ENCODE measurements at regions not wholly inside any gene's neighbourhood (a gene's known extent, or its start where the extent isn't known, plus 50 kb on each side); places are given as distances from the start of the nearest gene placed in this dataset.
"Not testable (repeated sequence)": the region's sequence is repeated elsewhere in the genome, so short reads cannot be mapped to it uniquely, and the experiment has no call there.

DNA sequence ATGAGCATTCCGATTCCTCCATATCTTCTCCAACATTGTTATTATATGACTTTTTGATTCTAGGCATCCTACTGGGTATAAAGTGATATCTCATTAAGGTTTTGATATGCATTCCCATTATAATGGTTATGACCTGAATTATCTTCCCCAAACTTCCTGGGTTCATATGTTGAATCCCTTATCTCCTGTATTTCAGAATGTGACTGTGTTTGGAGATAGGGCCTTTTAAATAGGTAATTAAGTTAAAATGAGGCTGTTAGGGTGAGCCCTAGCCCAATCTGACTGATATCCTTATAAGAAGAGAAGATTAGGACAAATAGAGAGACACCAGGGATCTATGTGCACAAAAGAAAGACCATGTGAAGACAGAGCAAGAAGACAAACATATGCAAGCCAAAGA, 96.9 kb upstream of the PMCH start:
- FAIRE-seq: no peak
- DNase-seq (ENCODE audit: insufficient read length): no peak
- no peak for TF ChIP-seq POLR2A (IDR thresholded peaks at IDR 0.05; ENCODE audit: low read depth, low read length)
- TF ChIP-seq POLR2AphosphoS5 (IDR thresholded peaks at IDR 0.05; ENCODE audit: low read depth, low read length): no peak
- TF ChIP-seq TAF1 (IDR thresholded peaks at IDR 0.05; ENCODE audit: borderline replicate concordance, low read depth, low read length): no peak

DNA sequence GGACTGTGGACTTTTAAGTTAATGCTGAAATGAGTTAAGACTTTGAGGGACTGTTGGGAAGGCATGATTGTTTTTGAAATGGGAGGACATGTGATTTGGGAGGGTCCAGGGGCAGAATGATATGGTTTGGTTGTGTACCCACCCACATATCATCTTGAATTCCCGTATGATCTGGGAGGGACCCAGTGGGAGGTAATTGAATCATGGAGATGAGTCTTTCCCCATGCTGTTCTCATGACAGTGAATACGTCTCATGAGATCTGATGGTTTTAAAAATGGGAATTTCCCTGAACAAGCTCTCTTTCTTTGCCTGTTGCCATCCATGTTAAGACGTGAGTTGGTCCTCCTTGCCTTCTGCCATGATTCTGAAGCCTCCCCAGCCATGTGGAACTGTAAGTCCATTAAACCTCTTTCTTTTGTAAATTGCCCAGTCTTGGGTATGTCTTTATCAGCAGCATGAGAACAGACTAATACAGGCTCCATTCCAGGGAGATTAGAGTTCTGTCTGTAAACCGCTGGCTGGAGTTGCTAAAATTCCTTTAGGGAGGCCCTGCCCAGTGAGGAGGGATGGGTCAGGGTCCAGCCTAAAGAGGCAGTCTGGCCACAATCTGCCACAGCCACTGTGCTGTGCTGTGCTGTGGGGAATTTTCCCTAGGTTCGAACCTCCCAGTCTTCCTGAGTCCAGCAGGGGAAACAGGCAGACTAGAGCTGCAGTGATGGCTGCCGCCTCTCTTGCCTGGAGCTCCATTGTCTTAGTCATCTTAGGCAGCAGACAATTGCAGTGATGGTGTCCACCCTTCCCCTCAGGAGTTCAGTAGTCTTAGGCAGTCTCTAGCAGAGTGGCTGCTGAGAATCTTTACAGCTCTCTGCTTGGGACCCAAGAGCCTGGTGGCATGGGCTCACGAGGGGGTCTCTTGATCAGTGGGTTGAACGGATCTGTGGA, 94.1 kb upstream of the PMCH start:
- not testable (repeated sequence) for FAIRE-seq

DNA sequence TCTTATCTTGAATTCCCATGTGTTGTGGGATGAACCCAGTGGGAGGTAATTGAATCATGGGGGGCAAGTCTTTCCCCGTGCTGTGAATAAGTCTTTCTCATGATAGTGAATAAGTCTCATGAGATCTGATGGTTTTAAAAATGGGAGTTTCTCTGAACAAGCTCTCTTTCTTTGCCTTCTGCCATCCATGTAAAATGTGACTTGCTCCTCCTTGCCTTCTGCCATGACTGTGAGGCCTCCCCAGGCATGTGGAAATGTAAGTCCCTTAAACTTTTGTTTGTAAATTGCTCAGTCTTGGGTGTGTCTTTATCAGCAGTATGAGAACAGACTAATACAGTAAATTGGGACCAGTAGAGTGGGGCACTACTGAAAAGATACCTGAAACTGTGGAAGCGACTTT, 92.1 kb upstream of the PMCH start:
- FAIRE-seq; DNase-seq (ENCODE audit: insufficient read length): not testable (repeated sequence)

More for the DNA sequence above, 94.1 kb upstream of the PMCH start:
- DNase-seq (ENCODE audit: insufficient read length): not testable (repeated sequence)

DNA sequence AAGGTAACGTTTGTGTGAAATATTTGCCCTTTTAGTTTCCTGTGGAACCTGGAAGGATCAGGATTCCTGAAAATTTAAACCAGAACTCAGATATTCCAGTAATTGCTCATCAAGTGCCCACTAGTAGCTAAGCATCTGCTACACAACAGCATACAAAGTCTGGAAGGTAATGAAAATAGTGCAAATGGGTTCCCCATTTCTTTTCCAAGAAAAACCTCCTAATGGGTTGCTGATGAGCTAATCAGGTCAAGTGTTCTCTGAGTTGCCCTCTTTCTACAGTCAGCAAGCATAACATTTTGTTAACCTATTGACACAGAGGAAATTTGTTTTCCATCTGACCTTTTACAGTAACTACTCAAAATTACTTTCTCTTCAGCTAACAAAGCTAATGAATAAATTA, 83.6 kb upstream of the PMCH start:
- TF ChIP-seq TAF1 (IDR thresholded peaks at IDR 0.05; ENCODE audit: borderline replicate concordance, low read depth, low read length): no peak
- no peak for TF ChIP-seq POLR2AphosphoS5 (IDR thresholded peaks at IDR 0.05; ENCODE audit: low read depth, low read length)
- TF ChIP-seq POLR2A (IDR thresholded peaks at IDR 0.05; ENCODE audit: low read depth, low read length): no peak
- no peak for DNase-seq (ENCODE audit: insufficient read length)
- FAIRE-seq: no peak

DNA sequence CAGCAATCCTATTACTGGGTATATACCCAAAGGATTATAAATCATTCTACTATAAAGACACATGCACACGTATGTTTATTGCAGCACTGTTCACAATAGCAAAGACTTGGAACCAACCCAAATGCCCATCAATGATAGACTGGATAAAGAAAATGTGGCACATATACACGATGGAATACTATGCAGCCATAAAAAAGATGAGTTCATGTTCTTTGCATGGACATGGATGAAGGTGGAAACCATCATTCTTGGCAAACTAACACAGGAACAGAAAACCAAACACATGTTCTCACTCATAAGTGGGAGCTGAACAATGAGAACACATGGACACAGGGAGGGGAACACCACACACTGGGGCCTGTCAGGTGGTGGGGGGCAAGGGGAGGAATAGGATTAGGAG, 58.1 kb upstream of the PMCH start:
- DNase-seq (ENCODE audit: insufficient read length); FAIRE-seq: not testable (repeated sequence)

DNA sequence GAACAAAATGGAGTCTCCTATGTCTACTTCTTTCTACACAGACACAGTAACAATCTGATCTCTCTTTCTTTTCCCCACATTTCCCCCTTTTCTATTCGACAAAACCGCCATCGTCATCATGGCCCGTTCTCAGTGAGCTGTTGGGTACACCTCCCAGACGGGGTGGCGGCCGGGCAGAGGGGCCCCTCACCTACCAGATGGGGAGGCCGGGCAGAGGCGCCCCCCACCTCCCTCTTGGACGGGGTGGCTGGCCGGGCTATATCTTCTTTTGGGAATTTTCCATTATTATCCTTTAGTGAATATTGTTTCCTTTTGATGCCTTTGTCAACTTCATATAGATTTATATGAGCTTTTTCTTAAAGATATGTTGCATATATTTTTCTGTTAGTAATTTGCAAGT, 53.4 kb upstream of the PMCH start:
- not testable (repeated sequence) for DNase-seq (ENCODE audit: insufficient read length); FAIRE-seq

DNA sequence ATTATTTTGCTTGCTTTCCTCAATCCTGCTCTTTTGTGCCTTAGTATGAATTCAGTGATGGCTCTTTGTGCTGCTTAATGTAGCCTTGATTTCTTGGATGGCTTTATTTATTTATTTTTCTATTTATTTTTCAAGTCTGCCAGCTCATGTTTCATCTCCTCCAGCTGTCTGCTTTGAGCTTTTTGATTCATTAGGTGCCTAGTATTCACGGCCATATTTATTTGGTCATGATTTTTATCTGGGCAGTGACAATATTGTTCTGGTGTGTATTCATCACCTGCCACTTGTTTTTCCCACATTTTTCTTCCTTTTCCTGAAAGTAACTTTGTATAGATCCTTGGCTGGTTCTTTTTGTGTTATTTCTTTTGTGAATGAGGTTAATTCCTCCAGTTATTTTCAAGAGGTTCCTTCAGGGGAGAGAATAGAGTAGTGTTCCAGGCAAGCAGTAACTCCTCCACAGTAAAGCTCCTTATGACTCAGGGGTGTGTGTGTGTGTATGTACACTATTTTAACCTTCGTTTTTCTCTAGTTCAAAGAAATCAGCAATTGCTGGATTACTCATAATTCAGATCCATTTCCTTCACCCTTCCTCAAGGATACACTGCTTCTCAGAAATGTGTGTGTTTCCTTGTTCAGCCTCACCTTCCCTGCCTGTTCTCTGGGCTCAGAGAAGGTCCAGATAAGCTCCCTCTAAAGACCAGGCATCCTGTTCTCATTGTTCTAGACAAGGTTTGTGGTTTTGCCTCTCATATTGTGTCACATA, 51.6 kb upstream of the PMCH start:
- TF ChIP-seq POLR2A (IDR thresholded peaks at IDR 0.05; ENCODE audit: low read depth, low read length) (no peak), POLR2AphosphoS5 (IDR thresholded peaks at IDR 0.05; ENCODE audit: low read depth, low read length) (no peak), TAF1 (IDR thresholded peaks at IDR 0.05; ENCODE audit: borderline replicate concordance, low read depth, low read length) (no peak)
- FAIRE-seq (no peak), DNase-seq (ENCODE audit: insufficient read length) (no peak)

Measured in GM12892 (cell line).